Fibroblast of lung (primary cell): ENCODE measurements at regions not wholly inside any gene's neighbourhood (a gene's known extent, or its start where the extent isn't known, plus 50 kb on each side); places are given as distances from the start of the nearest gene placed in this dataset.
"Not testable (repeated sequence)": the region's sequence is repeated elsewhere in the genome, so short reads cannot be mapped to it uniquely, and the experiment has no call there.

ENCODE experiments used
- EZH2 ChIP-seq: IDR thresholded peaks from 2 replicates; pipeline ENCODE4 v1.5.1; 2012; ENCODE audit warnings: low read length, control low read depth, mild to moderate bottlenecking; ENCODE audit errors: missing control alignments
- TF ChIP-seq, protein P1 (sequence below), 2 donors: IDR thresholded peaks in 1 of 2; conservative IDR thresholded peaks in 1 of 2; 1 replicate in 1 of 2; 2 replicates in 1 of 2; pipeline ENCODE4 v1.5.1; 2011 to 2012; ENCODE audit warnings: low read length in 2 of 2, control low read depth in 1 of 2, inconsistent platforms in 1 of 2, low read depth in 1 of 2, mild to moderate bottlenecking in 1 of 2

- TF ChIP-seq, protein P1, sequence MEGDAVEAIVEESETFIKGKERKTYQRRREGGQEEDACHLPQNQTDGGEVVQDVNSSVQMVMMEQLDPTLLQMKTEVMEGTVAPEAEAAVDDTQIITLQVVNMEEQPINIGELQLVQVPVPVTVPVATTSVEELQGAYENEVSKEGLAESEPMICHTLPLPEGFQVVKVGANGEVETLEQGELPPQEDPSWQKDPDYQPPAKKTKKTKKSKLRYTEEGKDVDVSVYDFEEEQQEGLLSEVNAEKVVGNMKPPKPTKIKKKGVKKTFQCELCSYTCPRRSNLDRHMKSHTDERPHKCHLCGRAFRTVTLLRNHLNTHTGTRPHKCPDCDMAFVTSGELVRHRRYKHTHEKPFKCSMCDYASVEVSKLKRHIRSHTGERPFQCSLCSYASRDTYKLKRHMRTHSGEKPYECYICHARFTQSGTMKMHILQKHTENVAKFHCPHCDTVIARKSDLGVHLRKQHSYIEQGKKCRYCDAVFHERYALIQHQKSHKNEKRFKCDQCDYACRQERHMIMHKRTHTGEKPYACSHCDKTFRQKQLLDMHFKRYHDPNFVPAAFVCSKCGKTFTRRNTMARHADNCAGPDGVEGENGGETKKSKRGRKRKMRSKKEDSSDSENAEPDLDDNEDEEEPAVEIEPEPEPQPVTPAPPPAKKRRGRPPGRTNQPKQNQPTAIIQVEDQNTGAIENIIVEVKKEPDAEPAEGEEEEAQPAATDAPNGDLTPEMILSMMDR (conservative IDR thresholded peaks at IDR 0.05 in 1 of 2, IDR thresholded peaks at IDR 0.05 in 1 of 2; ENCODE audit: low read depth in 1 of 2, low read length in 2 of 2), result not testable (repeated sequence)
- not testable (repeated sequence) for TF ChIP-seq EZH2
These were observed 59.6 kb upstream of the HSPA9 start for GRCh38 chr5:138634804-138635203.
